SJCRH30 (cell line): ENCODE measurements at regions not wholly inside any gene's neighbourhood (a gene's known extent, or its start where the extent isn't known, plus 50 kb on each side); places are given as distances from the start of the nearest gene placed in this dataset.

Source experiments
- DNase-seq, 2 experiments: peaks; one replicate each; pipeline ENCODE4 v3.0.0-alpha.2; 2015 to 2020
- H3K27ac ChIP-seq: fragments of 250-450 bp; sonication (Bioruptor Pico); 2 replicates; pipeline ENCODE4 v1.5.1; 2020; ENCODE audit warnings: mild to moderate bottlenecking, moderate library complexity
- H3K27me3 ChIP-seq: fragments of 250-450 bp; sonication (Bioruptor Pico); 2 replicates; pipeline ENCODE4 v1.5.1; 2020; ENCODE audit warnings: mild to moderate bottlenecking, moderate library complexity
- H3K36me3 ChIP-seq: fragments of 250-450 bp; sonication (Bioruptor Pico); 2 replicates; pipeline ENCODE4 v1.5.1; 2020; ENCODE audit warnings: mild to moderate bottlenecking, moderate library complexity
- H3K4me1 ChIP-seq: fragments of 250-450 bp; sonication (Bioruptor Pico); 2 replicates; pipeline ENCODE4 v1.5.1; 2020; ENCODE audit warnings: mild to moderate bottlenecking, moderate library complexity
- H3K4me3 ChIP-seq: fragments of 250-450 bp; sonication (Bioruptor Pico); 2 replicates; pipeline ENCODE4 v1.5.1; 2020; ENCODE audit warnings: mild to moderate bottlenecking, moderate library complexity
- H3K9me3 ChIP-seq: fragments of 250-450 bp; sonication (Bioruptor Pico); replicated peaks from 2 replicates; pipeline ENCODE4 v1.5.1; 2020; ENCODE audit warnings: mild to moderate bottlenecking, moderate library complexity

- DNase-seq = no peak
- no peak overlapping the region for H3K4me3 ChIP-seq
- no peaks in the 10 kb centered on the region for H3K36me3 ChIP-seq
- H3K4me1 ChIP-seq = no peaks in the 10 kb centered on the region
- H3K27me3 ChIP-seq = no peaks in the 10 kb centered on the region
- no peak overlapping the region for H3K27ac ChIP-seq
- no peaks in the 10 kb centered on the region for H3K9me3 ChIP-seq
Measured at GRCh38 chrY:11293392-11293791, 1407.6 kb upstream of the USP9Y start.

- no peak overlapping the region for H3K4me3 ChIP-seq
- no peak overlapping the region for H3K27ac ChIP-seq
- H3K9me3 ChIP-seq = no peaks in the 10 kb centered on the region
- no peaks in the 10 kb centered on the region for H3K27me3 ChIP-seq
- no peaks in the 10 kb centered on the region for H3K36me3 ChIP-seq
- no peaks in the 10 kb centered on the region for H3K4me1 ChIP-seq
- peak; percentile 1 for DNase-seq
Measured at GRCh38 chrY:11334151-11334550, 1366.9 kb upstream of the USP9Y start.
